Gastrocnemius medialis (tissue), 4 donors: ENCODE measurements at regions not wholly inside any gene's neighbourhood (a gene's known extent, or its start where the extent isn't known, plus 50 kb on each side); places are given as distances from the start of the nearest gene placed in this dataset.

ENCODE experiments used
- ATAC-seq, 2 donors: fragments of 150-250 bp; one replicate each; pipeline ENCODE4 v1.9.1; 2016
- DNase-seq, 2 donors: peaks; one replicate each; pipeline ENCODE4 v3.0.0-alpha.2; 2019
- H3K27ac ChIP-seq, 4 donors: fragments of 200-600 bp; sonication (generic); 1 replicate in 1 of 4; 2 replicates in 3 of 4; pipeline ENCODE4 v1.5.1; 2016 to 2018; ENCODE audit warnings: mild to moderate bottlenecking in 2 of 4, moderate library complexity in 1 of 4
- H3K27me3 ChIP-seq, 3 donors: fragments of 200-600 bp; sonication (generic) in 2 of 3; 1 replicate in 1 of 3; 2 replicates in 2 of 3; pipeline versions ENCODE4 v1.5.1 to v1.6.0; 2016 to 2019; ENCODE audit warnings: mild to moderate bottlenecking in 1 of 3, moderate library complexity in 1 of 3
- H3K36me3 ChIP-seq, 2 donors: fragments of 200-600 bp; sonication (generic) in 1 of 2; one replicate each; pipeline ENCODE4 v1.5.1; 2017 to 2018
- H3K4me1 ChIP-seq, 2 donors: fragments of 200-600 bp; sonication (generic) in 1 of 2; one replicate each; pipeline ENCODE4 v1.5.1; 2016 to 2017; ENCODE audit warnings: mild to moderate bottlenecking in 2 of 2
- H3K4me3 ChIP-seq, 4 donors: fragments of 200-600 bp; sonication (generic) in 3 of 4; 1 replicate in 1 of 4; 2 replicates in 3 of 4; pipeline ENCODE4 v1.5.1; 2016 to 2019; ENCODE audit warnings: mild to moderate bottlenecking in 2 of 4
- H3K9me3 ChIP-seq, 3 donors: fragments of 200-600 bp; sonication (generic) in 2 of 3; 1 replicate in 1 of 3; 2 replicates in 2 of 3; pipeline ENCODE4 v1.5.1; 2016 to 2019
- CTCF ChIP-seq, 5 experiments: fragments of 450-650 bp in 3 of 5; fragments of 200-600 bp in 2 of 5; sonication (generic) in 2 of 5; IDR thresholded peaks in 4 of 5; conservative IDR thresholded peaks in 1 of 5; 1 replicate in 4 of 5; 2 replicates in 1 of 5; pipeline ENCODE4 v1.5.1; 2016 to 2019; ENCODE audit warnings: antibody characterized with exemption in 5 of 5, mild to moderate bottlenecking in 3 of 5, moderate library complexity in 3 of 5
- POLR2A ChIP-seq, 2 donors: fragments of 450-650 bp; IDR thresholded peaks; one replicate each; pipeline ENCODE4 v1.6.1; 2017; ENCODE audit warnings: antibody characterized with exemption in 2 of 2, mild to moderate bottlenecking in 2 of 2, moderate library complexity in 2 of 2
- in situ Hi-C, 4 donors: fragments of 200-750 bp; cut with MboI; loops; one replicate each; pipeline versions ENCODE4 v1.15.0 to v1.8.0; 2017; ENCODE audit warnings: low sequenced_read_pairs in 4 of 4
- intact Hi-C: fragments of 100-400 bp; cut with DNase I; formaldehyde crosslinking; loops from one replicate; pipeline ENCODE4 v1.15.1; 2023; ENCODE audit warnings: low total_unique reads

GRCh38 chr10:83078160-83078559, 1061.1 kb upstream of the GHITM start:
- TF ChIP-seq POLR2A (IDR thresholded peaks at IDR 0.05): no peak
- TF ChIP-seq CTCF (IDR thresholded peaks at IDR 0.05 in 4 of 5, conservative IDR thresholded peaks at IDR 0.05 in 1 of 5): no peak
- intact Hi-C loops (no loop called here), in situ Hi-C loops (no loop called here)
- H3K27ac ChIP-seq: no peak overlapping the region
- no peak for DNase-seq
- no peaks in the 10 kb centered on the region for H3K36me3 ChIP-seq
- no peak for ATAC-seq
- H3K4me1 ChIP-seq: no peaks in the 10 kb centered on the region
- no peak overlapping the region for H3K4me3 ChIP-seq
- H3K9me3 ChIP-seq: no peaks in the 10 kb centered on the region
- no peaks in the 10 kb centered on the region for H3K27me3 ChIP-seq

DNA sequence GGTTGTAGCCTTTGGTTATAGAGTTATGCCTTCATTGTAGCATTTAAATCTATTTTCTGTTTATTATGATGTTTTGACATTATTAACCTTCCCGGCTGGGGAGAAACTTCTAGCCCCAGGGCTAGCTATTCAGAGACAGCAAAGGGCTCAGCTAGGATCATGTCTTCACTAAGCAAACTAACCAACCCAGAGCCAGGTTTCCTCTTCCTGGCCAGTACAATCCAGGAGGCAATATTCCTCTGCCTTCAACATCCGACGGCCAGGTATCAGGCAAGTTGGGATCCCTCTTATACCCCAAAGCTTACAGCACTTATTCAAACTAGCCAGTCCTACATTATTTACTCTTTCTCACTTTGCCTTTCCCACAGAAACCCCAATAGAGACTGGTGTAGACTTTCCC, 1060.7 kb upstream of the GHITM start:
- in situ Hi-C loops: no loop called here
- H3K4me1 ChIP-seq: no peaks in the 10 kb centered on the region
- no peaks in the 10 kb centered on the region for H3K9me3 ChIP-seq
- no peaks in the 10 kb centered on the region for H3K27me3 ChIP-seq
- no peak for DNase-seq
- no peak for TF ChIP-seq POLR2A (IDR thresholded peaks at IDR 0.05)
- no peak for TF ChIP-seq CTCF (IDR thresholded peaks at IDR 0.05 in 4 of 5, conservative IDR thresholded peaks at IDR 0.05 in 1 of 5)
- no peaks in the 10 kb centered on the region for H3K36me3 ChIP-seq
- H3K27ac ChIP-seq: no peak overlapping the region
- H3K4me3 ChIP-seq: no peak overlapping the region
- no peak for ATAC-seq
- intact Hi-C loops: no loop called here

- no peak for DNase-seq
- intact Hi-C loops: no loop called here
- H3K9me3 ChIP-seq: no peaks in the 10 kb centered on the region
- H3K36me3 ChIP-seq: no peaks in the 10 kb centered on the region
- H3K27ac ChIP-seq: no peak overlapping the region
- TF ChIP-seq CTCF (IDR thresholded peaks at IDR 0.05 in 4 of 5, conservative IDR thresholded peaks at IDR 0.05 in 1 of 5) (no peak), POLR2A (IDR thresholded peaks at IDR 0.05) (no peak)
- H3K4me1 ChIP-seq: no peaks in the 10 kb centered on the region
- no peak overlapping the region for H3K4me3 ChIP-seq
- H3K27me3 ChIP-seq: no peaks in the 10 kb centered on the region
- in situ Hi-C loops: no loop called here
- no peak for ATAC-seq
Observed at GRCh38 chr10:83083831-83084230, 1055.5 kb upstream of the GHITM start.

- no peak for TF ChIP-seq CTCF (IDR thresholded peaks at IDR 0.05 in 4 of 5, conservative IDR thresholded peaks at IDR 0.05 in 1 of 5)
- TF ChIP-seq POLR2A (IDR thresholded peaks at IDR 0.05): no peak
- Histone ChIP-seq H3K4me1 (no peaks in the 10 kb centered on the region), H3K4me3 (no peak overlapping the region), H3K27ac (no peak overlapping the region), H3K36me3 (no peaks in the 10 kb centered on the region), H3K27me3 (no peaks in the 10 kb centered on the region), H3K9me3 (no peaks in the 10 kb centered on the region)
- no peak for DNase-seq
- no peak for ATAC-seq
- in situ Hi-C loops (no loop called here), intact Hi-C loops (no loop called here)
Observed at GRCh38 chr10:83089335-83089734, 1050.0 kb upstream of the GHITM start.

- Histone ChIP-seq H3K27ac (no peak overlapping the region), H3K9me3 (no peaks in the 10 kb centered on the region), H3K27me3 (no peaks in the 10 kb centered on the region), H3K4me3 (no peak overlapping the region), H3K4me1 (no peaks in the 10 kb centered on the region), H3K36me3 (no peaks in the 10 kb centered on the region)
- no peak for TF ChIP-seq POLR2A (IDR thresholded peaks at IDR 0.05)
- TF ChIP-seq CTCF (IDR thresholded peaks at IDR 0.05 in 4 of 5, conservative IDR thresholded peaks at IDR 0.05 in 1 of 5): no peak
- intact Hi-C loops: no loop called here
- in situ Hi-C loops: no loop called here
- ATAC-seq (no peak), DNase-seq (no peak)
Observed at GRCh38 chr10:83104616-83105015, 1034.7 kb upstream of the GHITM start.
